Activated naive CD8-positive, alpha-beta T cell treated with anti-CD3 and anti-CD28 coated beads for 36 hours (primary cell): ENCODE measurements at regions not wholly inside any gene's neighbourhood (a gene's known extent, or its start where the extent isn't known, plus 50 kb on each side); places are given as distances from the start of the nearest gene placed in this dataset.
A peak's percentile ranks its signal among the peaks of the same experiment; 100 is the strongest.
"Not testable (repeated sequence)": the region's sequence is repeated elsewhere in the genome, so short reads cannot be mapped to it uniquely, and the experiment has no call there.

Experiments
- DNase-seq: peaks from one replicate; pipeline ENCODE4 v3.0.0; 2021
- H3K27ac Mint-ChIP-seq: one replicate; pipeline ENCODE4 v1.8.0; 2022; ENCODE audit warnings: mild to moderate bottlenecking, moderate library complexity, mixed read lengths
- H3K27me3 Mint-ChIP-seq: one replicate; pipeline ENCODE4 v1.8.0; 2022; ENCODE audit warnings: mild to moderate bottlenecking, mixed read lengths
- H3K36me3 Mint-ChIP-seq: one replicate; pipeline ENCODE4 v1.8.0; 2021; ENCODE audit warnings: mild to moderate bottlenecking, mixed read lengths
- H3K4me1 Mint-ChIP-seq: one replicate; pipeline ENCODE4 v1.8.0; 2021; ENCODE audit warnings: mixed read lengths
- H3K4me3 Mint-ChIP-seq: one replicate; pipeline ENCODE4 v1.8.0; 2022; ENCODE audit warnings: mild to moderate bottlenecking, moderate library complexity, mixed read lengths
- H3K9me3 Mint-ChIP-seq: one replicate; pipeline ENCODE4 v1.8.0; 2022; ENCODE audit warnings: mixed read lengths

DNA sequence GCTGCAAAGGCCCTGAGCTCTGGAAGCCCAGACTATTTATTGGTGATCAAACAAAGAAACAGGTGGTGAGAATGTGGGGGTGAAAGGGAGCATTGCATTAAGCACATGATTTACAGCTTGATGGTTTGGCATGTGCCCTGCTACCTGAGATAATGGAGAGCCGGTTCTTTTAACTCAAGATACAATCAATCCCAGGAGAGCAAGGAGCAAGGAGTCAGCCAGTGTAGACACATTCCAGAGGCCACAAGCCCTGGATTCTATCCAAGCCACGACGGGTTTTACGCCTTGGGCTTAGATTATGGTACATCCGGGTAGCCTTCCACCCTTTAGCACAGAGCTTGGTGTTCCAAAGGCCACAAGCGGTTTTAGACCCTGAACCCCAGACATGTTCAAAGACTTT, 292.2 kb downstream of the CYLC2 start:
- Mint-ChIP-seq H3K9me3 (peaks cover 2% of the 10 kb centered on the region), H3K4me1 (no peaks in the 10 kb centered on the region), H3K27me3 (no peaks in the 10 kb centered on the region), H3K27ac (no peak overlapping the region), H3K4me3 (no peak overlapping the region), H3K36me3 (no peaks in the 10 kb centered on the region)
- DNase-seq = no peak

DNA sequence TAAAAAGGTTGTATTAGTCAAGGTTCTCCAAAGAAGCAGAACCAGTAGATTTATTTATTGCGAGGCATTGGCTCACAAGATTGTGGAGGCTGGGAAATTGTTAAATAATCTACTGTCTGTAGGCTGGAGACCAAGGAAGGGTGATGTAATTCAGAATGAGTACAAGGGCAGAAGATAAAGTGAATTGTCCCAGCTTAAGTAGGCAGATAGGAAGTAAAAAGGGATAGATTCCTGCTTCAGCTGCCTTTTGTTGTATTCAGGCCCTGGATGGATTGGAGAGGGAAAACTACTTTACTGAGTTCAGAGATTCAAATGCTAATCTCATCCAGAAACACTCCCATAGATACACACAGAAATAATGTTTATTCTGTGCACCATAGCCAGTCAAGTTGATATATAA, 301.1 kb downstream of the CYLC2 start:
- Mint-ChIP-seq H3K36me3 (no peaks in the 10 kb centered on the region), H3K27me3 (no peaks in the 10 kb centered on the region), H3K9me3 (no peaks in the 10 kb centered on the region), H3K4me3 (no peak overlapping the region), H3K27ac (no peak overlapping the region), H3K4me1 (no peaks in the 10 kb centered on the region)
- DNase-seq = no peak

DNA sequence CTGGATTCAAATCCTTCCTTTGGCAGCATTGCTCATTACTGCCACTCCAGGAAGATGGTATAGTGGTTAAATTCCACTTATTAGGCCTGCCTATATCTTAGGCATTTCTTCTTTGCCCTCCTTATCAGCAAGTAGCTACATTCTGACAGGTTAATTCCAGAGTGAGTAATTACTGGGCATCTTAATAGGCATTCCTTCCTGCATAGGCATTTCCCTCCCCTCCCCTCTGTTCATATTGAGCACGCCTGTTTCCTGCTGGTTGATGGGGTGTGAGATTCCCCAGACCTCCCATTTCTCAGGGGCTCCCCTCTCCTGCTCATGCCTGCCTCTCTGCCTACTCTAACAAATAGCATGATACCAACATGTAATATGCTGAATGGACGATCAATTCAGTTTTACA, 305.9 kb downstream of the CYLC2 start:
- no peak for DNase-seq
- Mint-ChIP-seq H3K4me1 (no peaks in the 10 kb centered on the region), H3K36me3 (no peaks in the 10 kb centered on the region), H3K27me3 (no peaks in the 10 kb centered on the region), H3K4me3 (no peak overlapping the region), H3K27ac (no peak overlapping the region), H3K9me3 (no peaks in the 10 kb centered on the region)

DNA sequence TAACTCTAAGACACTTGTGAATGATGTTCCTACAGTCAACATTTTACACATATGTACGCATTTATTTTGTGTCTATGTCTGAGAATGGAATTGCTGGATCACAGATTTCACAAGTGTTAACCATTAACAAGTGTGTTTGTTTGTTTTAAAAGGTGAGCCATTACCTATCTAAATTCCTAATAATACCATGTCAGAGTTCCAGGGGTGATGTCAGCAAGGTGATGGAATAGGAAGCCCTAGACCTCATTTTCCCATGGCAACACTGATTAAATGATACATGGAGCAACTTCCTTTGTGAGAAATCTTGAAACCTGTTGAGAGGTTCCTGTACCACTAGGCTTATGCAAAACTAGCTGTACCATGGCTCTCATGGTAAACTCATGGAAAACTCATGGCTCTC, 309.7 kb downstream of the CYLC2 start:
- Mint-ChIP-seq H3K27ac (no peak overlapping the region), H3K9me3 (peaks cover 2% of the 10 kb centered on the region), H3K27me3 (no peaks in the 10 kb centered on the region), H3K4me3 (no peak overlapping the region), H3K4me1 (no peaks in the 10 kb centered on the region), H3K36me3 (no peaks in the 10 kb centered on the region)
- DNase-seq = no peak

DNA sequence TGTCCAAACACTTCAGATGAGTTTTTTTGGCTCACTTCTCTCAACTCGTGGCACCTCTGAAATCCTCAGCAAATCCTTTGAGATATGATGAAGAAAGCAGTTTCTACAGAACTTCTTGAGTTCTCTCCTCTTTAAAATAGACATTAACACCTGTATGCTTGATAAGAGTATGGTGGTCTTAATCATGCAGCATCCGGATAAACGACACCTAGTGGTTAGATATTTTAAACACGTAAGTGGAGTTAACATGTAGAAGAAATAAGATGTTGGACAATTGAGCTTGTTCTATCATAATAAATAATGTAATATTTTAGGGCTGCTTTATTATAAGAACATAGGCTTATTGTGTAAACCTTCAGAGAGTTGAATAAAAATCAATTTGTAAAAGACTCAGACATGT, 324.8 kb downstream of the CYLC2 start:
- Mint-ChIP-seq H3K4me3 (no peak overlapping the region), H3K4me1 (no peaks in the 10 kb centered on the region), H3K27ac (no peak overlapping the region), H3K27me3 (no peaks in the 10 kb centered on the region), H3K36me3 (no peaks in the 10 kb centered on the region), H3K9me3 (no peaks in the 10 kb centered on the region)
- no peak for DNase-seq

DNA sequence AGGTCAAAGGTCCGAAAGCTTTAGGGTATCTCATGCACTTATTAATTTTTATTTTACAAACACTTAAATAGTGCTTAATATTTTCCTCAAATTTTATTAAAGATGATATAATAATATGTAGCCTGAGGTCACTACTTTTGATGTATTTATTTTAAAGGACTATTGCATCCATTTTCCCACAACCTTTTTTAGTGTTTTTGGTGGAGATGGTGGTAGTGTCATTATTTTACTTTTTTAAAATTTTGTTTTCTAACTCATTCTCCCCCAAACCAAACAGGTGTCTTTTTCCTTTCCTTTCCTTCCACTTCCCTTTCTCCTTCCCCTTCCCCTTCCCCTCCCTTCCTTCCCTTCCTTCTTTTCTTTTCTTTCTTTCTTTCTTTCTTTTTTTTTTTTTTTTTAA, 328.6 kb downstream of the CYLC2 start:
- no peak overlapping the region for H3K27ac Mint-ChIP-seq
- peaks cover 3% of the 10 kb centered on the region for H3K9me3 Mint-ChIP-seq
- no peaks in the 10 kb centered on the region for H3K27me3 Mint-ChIP-seq
- DNase-seq = no peak
- no peak overlapping the region for H3K4me3 Mint-ChIP-seq
- no peaks in the 10 kb centered on the region for H3K36me3 Mint-ChIP-seq
- no peaks in the 10 kb centered on the region for H3K4me1 Mint-ChIP-seq

DNA sequence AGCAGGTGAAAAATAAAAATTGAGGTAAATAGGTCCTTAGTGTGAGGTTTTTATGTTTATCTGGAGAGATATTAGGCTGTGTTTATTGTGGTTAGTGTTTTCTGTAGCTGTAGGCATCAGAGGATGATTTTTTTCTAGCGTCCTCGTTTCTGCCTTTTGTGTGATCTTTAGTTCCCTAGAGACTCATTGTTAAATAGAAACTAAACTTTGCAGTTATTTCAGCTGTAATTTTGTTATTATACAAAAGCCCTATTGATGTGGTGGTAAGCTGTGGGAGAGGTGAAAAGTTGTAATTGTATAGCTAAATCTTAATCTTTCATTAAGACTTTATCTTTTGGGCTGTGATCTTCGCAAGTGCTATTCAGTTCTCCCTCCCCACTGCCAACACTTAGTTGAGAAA, 340.3 kb downstream of the CYLC2 start:
- Mint-ChIP-seq H3K4me1 (no peaks in the 10 kb centered on the region), H3K4me3 (no peak overlapping the region), H3K27ac (no peak overlapping the region), H3K36me3 (no peaks in the 10 kb centered on the region), H3K27me3 (no peaks in the 10 kb centered on the region), H3K9me3 (no peaks in the 10 kb centered on the region)
- no peak for DNase-seq

DNA sequence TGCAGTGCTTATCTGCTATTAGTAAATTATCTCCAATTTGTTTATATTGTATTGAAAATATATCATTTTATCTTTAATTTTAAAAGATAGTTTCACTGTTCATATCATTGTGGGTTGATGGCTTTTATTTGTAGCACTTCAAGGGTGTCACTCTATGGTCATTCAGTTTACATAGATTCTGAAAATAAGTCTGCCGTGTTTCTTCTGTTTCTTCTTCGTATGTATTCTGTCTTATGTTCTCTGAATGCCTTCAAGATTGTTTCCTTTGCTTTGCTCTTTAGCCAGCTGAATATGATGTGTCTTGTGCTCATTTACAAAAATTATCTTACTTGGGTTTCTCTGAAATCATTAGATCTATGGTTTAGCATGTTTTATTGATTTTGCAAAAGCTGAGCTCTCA, 359.9 kb downstream of the CYLC2 start:
- Mint-ChIP-seq H3K9me3 (peaks cover 6% of the 10 kb centered on the region), H3K27me3 (no peaks in the 10 kb centered on the region)
- no peak for DNase-seq

DNA sequence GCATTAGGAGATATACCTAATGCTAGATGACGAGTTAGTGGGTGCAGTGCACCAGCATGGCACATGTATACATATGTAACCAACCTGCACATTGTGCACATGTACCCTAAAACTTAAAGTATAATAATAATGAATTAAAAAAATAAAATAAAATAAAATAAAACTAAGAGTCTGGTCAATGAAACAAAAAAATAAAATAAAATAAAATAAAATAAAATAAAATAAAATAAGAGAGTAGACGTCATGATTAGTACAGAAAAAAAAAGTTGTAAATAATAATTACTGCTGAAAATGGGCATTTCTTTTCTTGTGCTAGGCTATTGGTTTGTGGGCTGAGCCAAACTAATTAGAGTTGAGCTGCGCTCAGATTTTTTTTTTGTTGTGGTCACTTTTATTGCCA, 362.8 kb downstream of the CYLC2 start:
- H3K4me3 Mint-ChIP-seq, DNase-seq, H3K4me1 Mint-ChIP-seq, H3K27me3 Mint-ChIP-seq, H3K9me3 Mint-ChIP-seq, H3K27ac Mint-ChIP-seq, H3K36me3 Mint-ChIP-seq: not testable (repeated sequence)

More for the DNA sequence above, 359.9 kb downstream of the CYLC2 start:
- Mint-ChIP-seq H3K27ac (no peak overlapping the region), H3K36me3 (no peaks in the 10 kb centered on the region), H3K4me1 (no peaks in the 10 kb centered on the region), H3K4me3 (no peak overlapping the region)

DNA sequence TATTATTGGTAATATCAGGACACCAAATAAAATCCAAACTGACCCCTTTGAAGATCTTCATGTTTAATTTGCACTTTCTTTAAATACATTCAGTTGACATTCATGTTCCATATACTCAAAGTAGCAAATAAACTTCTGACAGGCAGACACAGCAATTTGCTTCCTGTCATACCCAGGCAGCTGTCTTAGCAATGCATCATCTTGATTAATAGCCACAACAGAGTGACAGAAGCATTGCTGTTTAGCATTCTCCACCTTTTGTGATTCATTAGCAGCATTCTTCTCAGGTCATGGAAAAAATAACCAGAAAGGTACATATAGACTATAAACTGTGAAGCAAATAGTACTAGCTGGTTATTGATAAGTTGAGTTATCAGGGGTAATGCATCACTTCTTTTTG, 366.8 kb downstream of the CYLC2 start:
- Mint-ChIP-seq H3K27me3 (no peaks in the 10 kb centered on the region), H3K9me3 (peaks cover 3% of the 10 kb centered on the region), H3K36me3 (no peaks in the 10 kb centered on the region), H3K4me3 (no peak overlapping the region), H3K27ac (no peak overlapping the region), H3K4me1 (no peaks in the 10 kb centered on the region)
- DNase-seq = no peak

DNA sequence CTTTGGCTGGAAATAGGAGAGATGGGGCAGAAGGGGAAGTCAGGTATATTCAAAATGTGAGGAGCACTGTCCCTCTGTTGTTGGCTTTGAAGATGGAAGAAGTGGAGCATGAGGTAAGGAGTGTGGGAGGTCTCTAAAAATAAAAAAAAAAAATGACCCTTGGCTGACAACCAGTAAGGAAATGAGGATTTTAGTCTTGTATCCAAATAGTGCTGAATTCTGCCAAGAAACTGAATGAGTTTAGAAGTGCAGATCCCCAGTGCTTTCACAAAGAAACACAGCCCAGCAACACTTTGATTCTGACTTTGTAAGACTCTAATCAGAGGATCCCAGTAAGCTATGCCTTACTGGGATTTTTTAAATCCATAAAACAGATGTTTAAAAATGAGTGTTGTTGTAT, 367.9 kb downstream of the CYLC2 start:
- Mint-ChIP-seq H3K27me3 (no peaks in the 10 kb centered on the region), H3K4me3 (no peak overlapping the region), H3K36me3 (no peaks in the 10 kb centered on the region), H3K4me1 (no peaks in the 10 kb centered on the region), H3K27ac (no peak overlapping the region), H3K9me3 (peaks cover 3% of the 10 kb centered on the region)
- DNase-seq = no peak

DNA sequence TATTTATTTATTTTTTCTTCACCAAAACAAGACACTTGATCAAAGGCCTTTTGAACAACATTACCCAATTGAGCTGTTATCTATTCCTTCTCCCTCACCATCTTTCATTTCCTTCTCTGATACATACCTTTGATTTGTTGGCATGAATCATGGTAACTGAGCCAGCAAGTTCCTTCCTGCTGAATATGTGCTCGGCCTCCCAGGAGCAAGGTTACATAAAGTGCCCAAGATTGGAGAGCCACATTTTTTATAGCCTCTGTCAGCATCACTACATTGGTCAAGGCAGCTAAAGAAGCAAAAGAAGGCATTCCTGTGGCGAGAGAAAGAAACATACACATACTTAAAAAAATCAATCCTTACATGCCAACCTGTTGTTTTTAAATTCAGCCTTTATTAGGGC, 369.6 kb downstream of the CYLC2 start:
- H3K27me3 Mint-ChIP-seq = no peaks in the 10 kb centered on the region
- H3K9me3 Mint-ChIP-seq = peaks cover 3% of the 10 kb centered on the region
- no peaks in the 10 kb centered on the region for H3K4me1 Mint-ChIP-seq
- H3K27ac Mint-ChIP-seq = no peak overlapping the region
- H3K36me3 Mint-ChIP-seq = no peaks in the 10 kb centered on the region
- H3K4me3 Mint-ChIP-seq = no peak overlapping the region
- DNase-seq = no peak

DNA sequence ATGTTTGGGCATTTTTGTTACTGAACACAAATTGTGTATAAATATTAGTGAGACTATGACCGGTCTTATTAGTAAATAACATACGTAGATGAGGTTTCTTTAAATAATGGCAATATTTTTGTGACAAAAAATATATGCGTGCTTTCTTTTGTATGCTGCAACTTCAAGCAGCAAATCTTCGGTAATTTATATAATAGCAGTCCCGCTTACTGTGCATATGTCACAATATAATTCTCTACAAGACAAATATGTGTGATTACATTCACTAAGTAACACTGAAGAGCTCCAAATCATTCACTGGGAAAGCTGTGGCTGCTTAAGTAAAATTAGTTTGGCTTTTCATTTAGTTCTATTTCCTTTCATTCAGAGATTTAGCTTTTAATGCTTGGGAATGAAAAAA, 376.0 kb downstream of the CYLC2 start:
- H3K4me3 Mint-ChIP-seq = no peak overlapping the region
- H3K4me1 Mint-ChIP-seq = no peaks in the 10 kb centered on the region
- no peak for DNase-seq
- H3K27me3 Mint-ChIP-seq = no peaks in the 10 kb centered on the region
- H3K36me3 Mint-ChIP-seq = no peaks in the 10 kb centered on the region
- H3K27ac Mint-ChIP-seq = no peak overlapping the region
- peaks cover 2% of the 10 kb centered on the region for H3K9me3 Mint-ChIP-seq

DNA sequence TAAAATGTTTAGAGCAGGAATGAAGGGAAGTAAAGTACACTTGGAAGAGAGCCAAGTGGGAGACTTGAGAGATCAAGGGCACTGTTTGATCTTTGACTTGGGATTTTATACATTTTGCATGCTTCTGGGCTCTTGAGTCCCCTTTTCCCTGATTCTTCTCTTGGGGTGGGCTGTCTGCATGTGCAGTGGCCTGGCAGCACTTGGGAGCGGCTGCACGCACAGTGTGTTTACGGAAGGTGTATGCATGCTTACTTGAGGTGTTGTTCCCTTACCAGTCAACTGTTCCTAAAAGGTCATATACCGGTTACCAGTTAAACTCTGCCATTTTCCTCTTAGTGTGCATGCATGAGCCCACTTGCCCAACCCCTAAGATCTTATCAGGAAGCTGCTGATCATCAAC, 377.7 kb downstream of the CYLC2 start:
- Mint-ChIP-seq H3K27me3 (no peaks in the 10 kb centered on the region), H3K27ac (no peak overlapping the region), H3K4me1 (no peaks in the 10 kb centered on the region), H3K4me3 (no peak overlapping the region), H3K9me3 (peaks cover 2% of the 10 kb centered on the region), H3K36me3 (no peaks in the 10 kb centered on the region)
- DNase-seq = no peak

DNA sequence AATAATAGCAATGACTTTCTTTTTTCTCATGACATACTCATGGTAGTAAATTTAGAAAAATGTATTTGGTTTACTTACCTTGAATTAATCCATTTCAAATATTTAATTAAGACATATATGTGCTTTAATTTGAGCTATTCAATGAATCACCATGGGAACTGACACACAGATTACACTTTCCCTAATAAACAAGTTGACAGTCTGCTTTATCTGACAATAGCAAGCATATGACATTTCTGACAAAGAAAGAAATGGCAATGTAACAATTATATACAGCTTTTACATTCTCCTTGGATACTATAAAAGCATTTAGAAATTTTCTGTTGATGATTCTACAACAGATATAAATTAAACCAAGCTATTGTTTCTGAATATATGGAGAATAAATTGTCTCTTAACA, 382.5 kb downstream of the CYLC2 start:
- H3K36me3 Mint-ChIP-seq = no peaks in the 10 kb centered on the region
- DNase-seq = no peak
- no peaks in the 10 kb centered on the region for H3K4me1 Mint-ChIP-seq
- H3K4me3 Mint-ChIP-seq = no peak overlapping the region
- peaks cover 1% of the 10 kb centered on the region for H3K9me3 Mint-ChIP-seq
- no peak overlapping the region for H3K27ac Mint-ChIP-seq
- no peaks in the 10 kb centered on the region for H3K27me3 Mint-ChIP-seq

DNA sequence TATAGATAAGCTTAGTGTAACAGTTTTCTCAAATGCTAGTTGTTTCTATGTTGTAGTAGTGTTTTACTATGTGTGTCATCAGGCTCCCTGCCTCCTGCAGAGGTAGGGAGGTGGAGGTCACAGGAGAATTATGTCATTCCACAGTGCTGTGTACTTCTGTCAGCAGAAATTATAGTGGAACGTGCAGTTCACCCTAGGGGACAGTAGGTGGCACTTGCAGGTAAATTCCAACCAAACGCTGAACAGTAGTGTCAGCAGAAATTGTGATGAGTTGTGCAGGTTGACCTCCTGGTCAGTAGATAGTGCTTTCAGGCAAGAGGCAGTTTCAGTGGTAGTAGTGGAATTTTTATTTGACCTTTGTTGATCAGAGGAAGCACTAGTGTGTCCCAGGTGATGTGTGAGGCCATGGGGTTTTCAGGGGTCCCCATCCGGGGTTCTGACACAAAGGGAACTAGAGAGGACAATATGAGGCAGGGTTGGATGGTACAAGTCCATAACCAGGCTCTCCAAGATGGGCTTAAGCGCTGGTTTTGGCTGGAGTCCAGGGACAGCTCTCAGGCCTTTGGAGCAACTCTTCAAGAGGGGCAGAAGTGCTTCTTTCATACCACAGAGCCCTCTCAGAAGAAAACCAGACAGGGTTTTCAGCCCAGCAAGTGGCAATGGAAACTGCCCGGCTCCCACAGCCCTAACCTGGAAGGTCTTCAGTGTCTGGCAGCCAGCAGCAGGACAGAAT, 402.9 kb downstream of the CYLC2 start:
- peak; percentile 4 for DNase-seq
- Mint-ChIP-seq H3K4me3 (no peak overlapping the region), H3K27me3 (peaks cover 5% of the 10 kb centered on the region), H3K27ac (no peak overlapping the region), H3K9me3 (no peaks in the 10 kb centered on the region), H3K36me3 (no peaks in the 10 kb centered on the region), H3K4me1 (no peaks in the 10 kb centered on the region)

DNA sequence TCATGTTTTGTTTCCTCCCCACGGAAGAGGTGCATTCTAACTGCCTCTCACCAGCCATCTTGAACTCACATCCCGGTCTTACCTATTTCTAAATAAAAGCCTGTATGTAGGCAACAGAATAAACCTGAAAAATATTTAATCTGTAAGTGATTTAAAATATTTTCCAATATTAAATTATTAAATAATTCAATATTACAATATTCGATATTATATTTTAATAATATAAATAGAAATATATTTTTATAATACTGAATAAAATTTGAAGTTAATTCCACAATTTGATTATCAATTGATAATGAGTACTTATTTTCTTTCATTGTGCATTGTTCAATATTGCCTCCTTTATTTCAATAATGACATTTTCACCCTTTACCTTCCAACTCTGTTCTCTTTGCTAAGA, 404.4 kb downstream of the CYLC2 start:
- no peaks in the 10 kb centered on the region for H3K4me1 Mint-ChIP-seq
- peaks cover 5% of the 10 kb centered on the region for H3K27me3 Mint-ChIP-seq
- no peak overlapping the region for H3K27ac Mint-ChIP-seq
- H3K4me3 Mint-ChIP-seq = no peak overlapping the region
- DNase-seq = no peak
- H3K9me3 Mint-ChIP-seq = no peaks in the 10 kb centered on the region
- H3K36me3 Mint-ChIP-seq = no peaks in the 10 kb centered on the region
